SK-N-SH (cell line): ENCODE measurements at regions not wholly inside any gene's neighbourhood (a gene's known extent, or its start where the extent isn't known, plus 50 kb on each side); places are given as distances from the start of the nearest gene placed in this dataset.

ENCODE experiments used
- CTCF ChIA-PET: fragments of 300-600, 350-600 bp; formaldehyde crosslinking; extraction: SDS; loops from one replicate; lab custom pipeline; 2021; lab: Yijun Ruan, JAX
- POLR2A ChIA-PET: fragments of 350-600 bp; sonication (Branson Sonifier 250); formaldehyde crosslinking; extraction: SDS; loops from one replicate; lab custom pipeline; 2020; ENCODE audit warnings: antibody characterized with exemption, inconsistent platforms; lab: Yijun Ruan, JAX
- DNase-seq: peaks from one replicate; pipeline ENCODE4 v3.0.0; 2012
- H2AFZ ChIP-seq: fragments of 200-600 bp; sonication (generic); 2 replicates; pipeline ENCODE4 v1.8.1; 2016; ENCODE audit warnings: antibody characterized with exemption, mild to moderate bottlenecking, low read depth
- H3F3A ChIP-seq: fragments of 200-600 bp; sonication (generic); replicated peaks from 2 replicates; pipeline ENCODE3; 2016; ENCODE audit warnings: antibody characterized with exemption, mild to moderate bottlenecking; ENCODE audit not compliant: insufficient read depth
- H3K27ac ChIP-seq, 2 experiments: fragments of 200-500 bp in 1 of 2; fragments of 200-600 bp in 1 of 2; sonication (Bioruptor generic) in 1 of 2; sonication (generic), shearing (Covaris generic) in 1 of 2; 2 replicates each; pipeline versions ENCODE4 v1.5.1 to v1.6.1; 2014 to 2016; ENCODE audit warnings: low read depth in 2 of 2, inconsistent platforms in 1 of 2, low read length in 1 of 2, mild to moderate bottlenecking in 1 of 2, mixed read lengths in 1 of 2
- H3K27me3 ChIP-seq: fragments of 200-600 bp; sonication (generic), shearing (Covaris generic); 2 replicates; pipeline ENCODE4 v1.6.1; 2016; ENCODE audit warnings: mixed run types; ENCODE audit not compliant: insufficient read depth
- H3K36me3 ChIP-seq, 2 experiments: fragments of 200-500 bp in 1 of 2; fragments of 200-600 bp in 1 of 2; sonication (Bioruptor generic) in 1 of 2; sonication (generic) in 1 of 2; replicated peaks in 1 of 2; 2 replicates each; pipeline versions ENCODE3 to v1.5.1; 2014 to 2016; ENCODE audit warnings: low read length in 1 of 2, mild to moderate bottlenecking in 1 of 2; ENCODE audit not compliant: insufficient read depth in 2 of 2, control insufficient read depth in 1 of 2
- H3K4me1 ChIP-seq, 2 experiments: fragments of 200-500 bp in 1 of 2; fragments of 200-600 bp in 1 of 2; sonication (Bioruptor generic) in 1 of 2; sonication (generic), shearing (Covaris generic) in 1 of 2; 2 replicates each; pipeline versions ENCODE4 v1.5.1 to v1.6.1; 2014 to 2016; ENCODE audit warnings: low read depth in 1 of 2, low read length in 1 of 2, mixed run types in 1 of 2; ENCODE audit not compliant: insufficient read depth in 2 of 2, control insufficient read depth in 1 of 2
- H3K4me2 ChIP-seq: fragments of 200-600 bp; sonication (generic), shearing (Covaris generic); 2 replicates; pipeline ENCODE4 v1.6.1; 2017; ENCODE audit warnings: mixed run types
- H3K4me3 ChIP-seq, 2 experiments: fragments of 200-500 bp in 1 of 2; fragments of 200-600 bp in 1 of 2; sonication (Bioruptor generic) in 1 of 2; sonication (generic), shearing (Covaris generic) in 1 of 2; 2 replicates each; pipeline versions ENCODE4 v1.5.1 to v1.8.1; 2014 to 2016; ENCODE audit warnings: low read depth in 2 of 2, inconsistent platforms in 1 of 2, low read length in 1 of 2, mild to moderate bottlenecking in 1 of 2, mixed read lengths in 1 of 2, moderate library complexity in 1 of 2
- H3K79me2 ChIP-seq: fragments of 200-600 bp; sonication (generic); 2 replicates; pipeline ENCODE4 v1.8.1; 2017; ENCODE audit warnings: mild to moderate bottlenecking; ENCODE audit not compliant: insufficient read depth
- H3K9ac ChIP-seq: fragments of 200-600 bp; sonication (generic); 2 replicates; pipeline ENCODE4 v1.6.1; 2017; ENCODE audit warnings: mixed run types
- H3K9me2 ChIP-seq: fragments of 200-600 bp; sonication (generic); 2 replicates; pipeline ENCODE4 v1.6.1; 2017; ENCODE audit warnings: mixed run types
- H3K9me3 ChIP-seq: fragments of 200-600 bp; sonication (generic); 2 replicates; pipeline ENCODE4 v1.6.1; 2017; ENCODE audit warnings: mixed run types, mild to moderate bottlenecking, moderate library complexity
- H4K20me1 ChIP-seq: fragments of 200-600 bp; sonication (generic); 2 replicates; pipeline ENCODE4 v1.6.1; 2017; ENCODE audit warnings: mild to moderate bottlenecking, mixed run types; ENCODE audit not compliant: insufficient read depth
- CTCF ChIP-seq: fragments of 200-600 bp; sonication (generic); IDR thresholded peaks from 2 replicates; pipeline ENCODE4 v1.6.1; 2017; ENCODE audit warnings: antibody characterized with exemption, mild to moderate bottlenecking, moderate library complexity
- ELF1 ChIP-seq: IDR thresholded peaks from 2 replicates; pipeline ENCODE4 v1.4.0; 2012
- EP300 ChIP-seq, 2 experiments: IDR thresholded peaks; 2 replicates each; pipeline versions ENCODE4 v1.4.0 to v1.6.1; 2012; ENCODE audit warnings: borderline replicate concordance in 1 of 2, low read depth in 1 of 2, low read length in 1 of 2
- FOXJ3 ChIP-seq: sonication (generic); formaldehyde crosslinking; IDR thresholded peaks from 2 replicates; pipeline ENCODE4 v1.5.1; 2020; ENCODE audit warnings: mild to moderate bottlenecking, missing genetic modification reagents
- FOXM1 ChIP-seq: IDR thresholded peaks from 2 replicates; pipeline ENCODE4 v1.4.0; 2012; ENCODE audit warnings: low read depth, mild to moderate bottlenecking
- GATA2 ChIP-seq: sonication (generic); formaldehyde crosslinking; IDR thresholded peaks from 2 replicates; pipeline ENCODE4 v1.5.0; 2020; ENCODE audit warnings: mild to moderate bottlenecking, missing genetic modification reagents
- IRF3 ChIP-seq: fragments of 150-350 bp; IDR thresholded peaks from 2 replicates; pipeline ENCODE4 v1.6.1; 2016; ENCODE audit warnings: mild to moderate bottlenecking, low read depth, low read length
- MXI1 ChIP-seq: IDR thresholded peaks from 2 replicates; pipeline ENCODE4 v1.6.1; 2012; ENCODE audit warnings: mild to moderate bottlenecking, low read depth, low read length, improper control_type of control experiment
- NRF1 ChIP-seq: IDR thresholded peaks from 2 replicates; pipeline ENCODE4 v1.6.1; 2012; ENCODE audit warnings: low read depth, mild to moderate bottlenecking, low read length
- PBX3 ChIP-seq: IDR thresholded peaks from 2 replicates; pipeline ENCODE4; 2012
- RCOR1 ChIP-seq: fragments of 150-350 bp; IDR thresholded peaks from 2 replicates; pipeline ENCODE4 v1.6.1; 2017; ENCODE audit warnings: antibody characterized with exemption, low read length
- RFX5 ChIP-seq: IDR thresholded peaks from 2 replicates; pipeline ENCODE4 v1.6.1; 2012; ENCODE audit warnings: mild to moderate bottlenecking, improper control_type of control experiment, low read length
- RXRA ChIP-seq: IDR thresholded peaks from 2 replicates; pipeline ENCODE4 v1.4.0; 2012; ENCODE audit warnings: low read depth, mild to moderate bottlenecking, borderline replicate concordance
- SIN3A ChIP-seq: IDR thresholded peaks from 2 replicates; pipeline ENCODE4 v1.6.1; 2012; ENCODE audit warnings: low read depth, mild to moderate bottlenecking, low read length, moderate library complexity, borderline replicate concordance
- TCF12 ChIP-seq: IDR thresholded peaks from 2 replicates; pipeline ENCODE4 v1.4.0; 2012
- YY1 ChIP-seq: IDR thresholded peaks from 2 replicates; pipeline ENCODE4 v1.4.0; 2012; ENCODE audit warnings: low read depth, mild to moderate bottlenecking
- WGBS: methylation state at CpG from one replicate; pipeline ENCODE4 v1.1.6; 2017; ENCODE audit warnings: low lambda C conversion rate; 5-methylcytosine and 5-hydroxymethylcytosine counted together

- H2AFZ ChIP-seq, result no peak overlapping the region
Measured at GRCh38 chr6:155534678-155535077, 79.0 kb upstream of the NOX3 start.

More at GRCh38 chr6:155534678-155535077, 79.0 kb upstream of the NOX3 start:
- H3K27ac ChIP-seq, result no peak overlapping the region
- H4K20me1 ChIP-seq, result no peaks in the 10 kb centered on the region
- TF ChIP-seq RCOR1 (no peak), FOXM1 (no peak), EP300 (IDR thresholded peaks at IDR 0.05; ENCODE audit: borderline replicate concordance in 1 of 2, low read depth in 1 of 2, low read length in 1 of 2) (no peak), GATA2 (CRISPR knock-in tag) (no peak), YY1 (no peak), RFX5 (no peak), ELF1 (no peak), NRF1 (no peak), MXI1 (no peak), SIN3A (no peak), PBX3 (no peak), CTCF (no peak), IRF3 (no peak), TCF12 (no peak), FOXJ3 (no peak), RXRA (no peak)
- H3K4me3 ChIP-seq, result no peak overlapping the region
- ChIA-PET POLR2A (no interaction called here), CTCF (interaction anchor here (1.9 kb wide), 1 partner anchor 207 kb away, joined by 5 read pairs; no protein-coding TSS in a partner anchor)
- no peaks in the 10 kb centered on the region; a peak in 1 of 4 replicates for H3K4me1 ChIP-seq
- no peaks in the 10 kb centered on the region for H3K79me2 ChIP-seq
- H3K9me2 ChIP-seq, result no peaks in the 10 kb centered on the region
- WGBS, result 90% methylated on average over 2 of the region's 2 CpGs
- peaks cover 4% of the 10 kb centered on the region for H3F3A ChIP-seq
- peaks cover 6% of the 10 kb centered on the region for H3K9me3 ChIP-seq
- H3K9ac ChIP-seq, result no peak overlapping the region
- H3K4me2 ChIP-seq, result no peak overlapping the region
- H3K27me3 ChIP-seq, result no peaks in the 10 kb centered on the region
- no peak for DNase-seq
- no peaks in the 10 kb centered on the region for H3K36me3 ChIP-seq
